ENCODE measurements at regions not wholly inside any gene's neighbourhood (a gene's known extent, or its start where the extent isn't known, plus 50 kb on each side); places are given as distances from the start of the nearest gene placed in this dataset.

GRCh38 chr1:232886271-232886670 lies 64.1 kb upstream of the NTPCR start:
- ChIA-PET CTCF (no interaction called here), RAD21 (ENCODE audit: low non-redundant PET in 1 of 2, low total read pairs in 2 of 2, uncharacterized antibody in 2 of 2, unreplicated experiment in 2 of 2) (no interaction called here), POLR2A (no interaction called here)
- H3K36me3 ChIP-seq (ENCODE audit: control insufficient read depth in 1 of 2, insufficient read depth in 2 of 2, low read length in 2 of 2): no peaks in the 10 kb centered on the region
- no peak overlapping the region for H3K4me2 ChIP-seq (ENCODE audit: low read length)
- H2AFZ ChIP-seq (ENCODE audit: low read depth, low read length, poor library complexity, severe bottlenecking): no peak overlapping the region
- no peak overlapping the region for H3K4me3 ChIP-seq (replicated peaks in 1 of 2; ENCODE audit: low read depth in 1 of 2, low read length in 2 of 2)
- TF ChIP-seq, protein P1, sequence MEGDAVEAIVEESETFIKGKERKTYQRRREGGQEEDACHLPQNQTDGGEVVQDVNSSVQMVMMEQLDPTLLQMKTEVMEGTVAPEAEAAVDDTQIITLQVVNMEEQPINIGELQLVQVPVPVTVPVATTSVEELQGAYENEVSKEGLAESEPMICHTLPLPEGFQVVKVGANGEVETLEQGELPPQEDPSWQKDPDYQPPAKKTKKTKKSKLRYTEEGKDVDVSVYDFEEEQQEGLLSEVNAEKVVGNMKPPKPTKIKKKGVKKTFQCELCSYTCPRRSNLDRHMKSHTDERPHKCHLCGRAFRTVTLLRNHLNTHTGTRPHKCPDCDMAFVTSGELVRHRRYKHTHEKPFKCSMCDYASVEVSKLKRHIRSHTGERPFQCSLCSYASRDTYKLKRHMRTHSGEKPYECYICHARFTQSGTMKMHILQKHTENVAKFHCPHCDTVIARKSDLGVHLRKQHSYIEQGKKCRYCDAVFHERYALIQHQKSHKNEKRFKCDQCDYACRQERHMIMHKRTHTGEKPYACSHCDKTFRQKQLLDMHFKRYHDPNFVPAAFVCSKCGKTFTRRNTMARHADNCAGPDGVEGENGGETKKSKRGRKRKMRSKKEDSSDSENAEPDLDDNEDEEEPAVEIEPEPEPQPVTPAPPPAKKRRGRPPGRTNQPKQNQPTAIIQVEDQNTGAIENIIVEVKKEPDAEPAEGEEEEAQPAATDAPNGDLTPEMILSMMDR (IDR thresholded peaks at IDR 0.05 in 2 of 3, conservative IDR thresholded peaks at IDR 0.05 in 1 of 3; ENCODE audit: borderline replicate concordance in 1 of 3, insufficient read depth in 1 of 3, low read depth in 2 of 3, low read length in 2 of 3): no peak
- no peak for TF ChIP-seq SRF (IDR thresholded peaks at IDR 0.05; ENCODE audit: low read depth)
- TF ChIP-seq RAD21 (IDR thresholded peaks at IDR 0.05; ENCODE audit: low read depth): no peak
- TF ChIP-seq, protein P2, sequence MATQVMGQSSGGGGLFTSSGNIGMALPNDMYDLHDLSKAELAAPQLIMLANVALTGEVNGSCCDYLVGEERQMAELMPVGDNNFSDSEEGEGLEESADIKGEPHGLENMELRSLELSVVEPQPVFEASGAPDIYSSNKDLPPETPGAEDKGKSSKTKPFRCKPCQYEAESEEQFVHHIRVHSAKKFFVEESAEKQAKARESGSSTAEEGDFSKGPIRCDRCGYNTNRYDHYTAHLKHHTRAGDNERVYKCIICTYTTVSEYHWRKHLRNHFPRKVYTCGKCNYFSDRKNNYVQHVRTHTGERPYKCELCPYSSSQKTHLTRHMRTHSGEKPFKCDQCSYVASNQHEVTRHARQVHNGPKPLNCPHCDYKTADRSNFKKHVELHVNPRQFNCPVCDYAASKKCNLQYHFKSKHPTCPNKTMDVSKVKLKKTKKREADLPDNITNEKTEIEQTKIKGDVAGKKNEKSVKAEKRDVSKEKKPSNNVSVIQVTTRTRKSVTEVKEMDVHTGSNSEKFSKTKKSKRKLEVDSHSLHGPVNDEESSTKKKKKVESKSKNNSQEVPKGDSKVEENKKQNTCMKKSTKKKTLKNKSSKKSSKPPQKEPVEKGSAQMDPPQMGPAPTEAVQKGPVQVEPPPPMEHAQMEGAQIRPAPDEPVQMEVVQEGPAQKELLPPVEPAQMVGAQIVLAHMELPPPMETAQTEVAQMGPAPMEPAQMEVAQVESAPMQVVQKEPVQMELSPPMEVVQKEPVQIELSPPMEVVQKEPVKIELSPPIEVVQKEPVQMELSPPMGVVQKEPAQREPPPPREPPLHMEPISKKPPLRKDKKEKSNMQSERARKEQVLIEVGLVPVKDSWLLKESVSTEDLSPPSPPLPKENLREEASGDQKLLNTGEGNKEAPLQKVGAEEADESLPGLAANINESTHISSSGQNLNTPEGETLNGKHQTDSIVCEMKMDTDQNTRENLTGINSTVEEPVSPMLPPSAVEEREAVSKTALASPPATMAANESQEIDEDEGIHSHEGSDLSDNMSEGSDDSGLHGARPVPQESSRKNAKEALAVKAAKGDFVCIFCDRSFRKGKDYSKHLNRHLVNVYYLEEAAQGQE (IDR thresholded peaks at IDR 0.05; ENCODE audit: low read depth): no peak
- no peak for TF ChIP-seq EZH2 (IDR thresholded peaks at IDR 0.05)
- TF ChIP-seq, protein P3, sequence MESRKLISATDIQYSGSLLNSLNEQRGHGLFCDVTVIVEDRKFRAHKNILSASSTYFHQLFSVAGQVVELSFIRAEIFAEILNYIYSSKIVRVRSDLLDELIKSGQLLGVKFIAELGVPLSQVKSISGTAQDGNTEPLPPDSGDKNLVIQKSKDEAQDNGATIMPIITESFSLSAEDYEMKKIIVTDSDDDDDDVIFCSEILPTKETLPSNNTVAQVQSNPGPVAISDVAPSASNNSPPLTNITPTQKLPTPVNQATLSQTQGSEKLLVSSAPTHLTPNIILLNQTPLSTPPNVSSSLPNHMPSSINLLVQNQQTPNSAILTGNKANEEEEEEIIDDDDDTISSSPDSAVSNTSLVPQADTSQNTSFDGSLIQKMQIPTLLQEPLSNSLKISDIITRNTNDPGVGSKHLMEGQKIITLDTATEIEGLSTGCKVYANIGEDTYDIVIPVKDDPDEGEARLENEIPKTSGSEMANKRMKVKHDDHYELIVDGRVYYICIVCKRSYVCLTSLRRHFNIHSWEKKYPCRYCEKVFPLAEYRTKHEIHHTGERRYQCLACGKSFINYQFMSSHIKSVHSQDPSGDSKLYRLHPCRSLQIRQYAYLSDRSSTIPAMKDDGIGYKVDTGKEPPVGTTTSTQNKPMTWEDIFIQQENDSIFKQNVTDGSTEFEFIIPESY (IDR thresholded peaks at IDR 0.05; ENCODE audit: extremely low read depth, insufficient replicate concordance, low read length): no peak
- TF ChIP-seq TCF7L2 (IDR thresholded peaks at IDR 0.05; ENCODE audit: borderline replicate concordance, extremely low read depth, insufficient read depth, insufficient read length): no peak
- TF ChIP-seq EZH2phosphoT487 (IDR thresholded peaks at IDR 0.05; ENCODE audit: borderline replicate concordance): no peak
- no peak for TF ChIP-seq CEBPB (IDR thresholded peaks at IDR 0.05; ENCODE audit: low read depth)
- TF ChIP-seq, protein P4, sequence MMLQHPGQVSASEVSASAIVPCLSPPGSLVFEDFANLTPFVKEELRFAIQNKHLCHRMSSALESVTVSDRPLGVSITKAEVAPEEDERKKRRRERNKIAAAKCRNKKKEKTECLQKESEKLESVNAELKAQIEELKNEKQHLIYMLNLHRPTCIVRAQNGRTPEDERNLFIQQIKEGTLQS (IDR thresholded peaks at IDR 0.05): no peak
- no peak for TF ChIP-seq FOSL1 (IDR thresholded peaks at IDR 0.05; ENCODE audit: low read depth)
- intact Hi-C loops (cut with micrococcal nuclease): no loop called here
- H3K9me3 ChIP-seq (ENCODE audit: control insufficient read depth in 1 of 2, insufficient read depth in 1 of 2, low read depth in 1 of 2, low read length in 2 of 2): no peaks in the 10 kb centered on the region
- ATAC-seq (no peak), DNase-seq (ENCODE audit: low read depth, low spot score) (no peak)
- no TSS peak for BruUV-seq (replicated peaks)
- H3K9me2 ChIP-seq (ENCODE audit: insufficient read depth): no peaks in the 10 kb centered on the region
- H3K9ac ChIP-seq (ENCODE audit: low read length): no peak overlapping the region
- no peaks in the 10 kb centered on the region for H3K27me3 ChIP-seq (ENCODE audit: insufficient read depth, low read length)
- H3K27ac ChIP-seq (ENCODE audit: low read depth, low read length): no peak overlapping the region
- no peaks in the 10 kb centered on the region for H3K4me1 ChIP-seq (ENCODE audit: control insufficient read depth in 1 of 2, insufficient read depth in 2 of 2, low read length in 2 of 2)
- no peaks in the 10 kb centered on the region for H4K20me1 ChIP-seq (ENCODE audit: insufficient read depth)
- no peaks in the 10 kb centered on the region for H3K79me2 ChIP-seq (ENCODE audit: insufficient read depth, low read length)

Measured in HCT116 (cell line).